SK-N-MC (cell line): ENCODE measurements at regions not wholly inside any gene's neighbourhood (a gene's known extent, or its start where the extent isn't known, plus 50 kb on each side); places are given as distances from the start of the nearest gene placed in this dataset.

Experiments
- DNase-seq: peaks from one replicate; pipeline ENCODE4 v3.0.0-alpha.2; 2011; ENCODE audit warnings: low read depth, low spot score
- H3K27ac ChIP-seq: fragments of 200-600 bp; sonication (generic); 2 replicates; pipeline ENCODE4 v1.5.1; 2016; ENCODE audit warnings: mixed run types
- H3K36me3 ChIP-seq: fragments of 200-600 bp; sonication (generic); 2 replicates; pipeline ENCODE4 v1.6.1; 2017; ENCODE audit warnings: antibody characterized with exemption, low read length, mixed read lengths; ENCODE audit not compliant: insufficient read depth
- H3K4me3 ChIP-seq: fragments of 200-600 bp; sonication (generic); 2 replicates; pipeline ENCODE4 v1.5.1; 2016
- H3K9ac ChIP-seq: fragments of 200-600 bp; sonication (generic); 2 replicates; pipeline ENCODE4 v1.8.0; 2017; ENCODE audit warnings: mixed run types, mixed read lengths; ENCODE audit not compliant: insufficient read length
- H3K9me3 ChIP-seq: fragments of 200-600 bp; sonication (generic); 2 replicates; pipeline ENCODE4 v1.6.1; 2017; ENCODE audit warnings: low read depth, mild to moderate bottlenecking, antibody characterized with exemption, low read length, moderate library complexity, mixed read lengths
- EZH2 ChIP-seq: fragments of 200-600 bp; sonication (generic); IDR thresholded peaks from one replicate; pipeline ENCODE4 v1.6.1; 2017; ENCODE audit warnings: antibody characterized with exemption
- FOXP2 ChIP-seq: optimal IDR thresholded peaks from 2 replicates; pipeline ENCODE3; 2011; ENCODE audit warnings: mild to moderate bottlenecking, moderate library complexity; ENCODE audit not compliant: insufficient read depth; ENCODE audit errors: extremely low read length, control extremely low read depth
- POLR2AphosphoS5 ChIP-seq: IDR thresholded peaks from 2 replicates; pipeline ENCODE4 v1.6.1; 2012; ENCODE audit warnings: mild to moderate bottlenecking, low read depth, low read length, borderline replicate concordance

DNA sequence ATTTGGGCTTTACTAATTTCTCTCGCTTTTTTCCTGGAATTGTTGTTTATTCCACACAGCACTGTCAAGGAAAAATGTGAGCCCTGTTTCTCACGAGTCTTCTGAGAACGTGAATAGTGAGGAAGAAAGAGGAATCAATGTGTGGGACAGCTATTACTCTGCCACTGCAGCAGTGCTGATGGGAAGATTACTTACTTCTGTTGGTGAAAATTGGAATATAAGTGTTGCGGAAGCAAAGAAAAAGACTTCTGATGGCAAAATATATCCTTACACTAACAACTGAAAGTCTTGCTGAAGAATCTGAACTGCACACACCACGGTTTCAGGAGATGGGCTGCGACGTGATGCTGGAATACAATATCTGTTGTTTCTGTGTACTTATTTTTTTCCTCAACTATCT, 884.2 kb downstream of the AACS start:
- Histone ChIP-seq H3K4me3 (no peak overlapping the region), H3K27ac (no peak overlapping the region), H3K36me3 (no peaks in the 10 kb centered on the region), H3K9ac (no peak overlapping the region), H3K9me3 (no peaks in the 10 kb centered on the region)
- DNase-seq = no peak
- no peak for TF ChIP-seq POLR2AphosphoS5

DNA sequence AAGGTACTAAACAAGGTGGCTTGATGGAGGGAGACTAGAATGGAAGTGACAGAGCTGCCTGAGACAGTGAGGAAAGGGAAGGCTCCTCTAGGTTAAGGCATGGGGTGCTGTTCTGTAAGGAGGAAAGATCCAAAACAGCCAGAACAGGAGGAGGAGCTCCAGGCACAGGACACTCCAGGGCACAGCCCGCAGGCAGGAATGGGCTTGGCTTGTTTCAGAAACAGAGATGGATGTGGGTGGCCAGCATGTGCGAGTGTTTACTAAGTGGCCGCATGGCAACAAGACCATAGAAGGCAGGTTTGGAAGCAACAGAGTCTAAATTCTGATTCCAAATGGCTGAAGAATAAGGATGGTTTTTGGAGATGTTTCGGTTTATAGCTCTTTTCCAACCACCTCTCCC, 889.1 kb downstream of the AACS start:
- DNase-seq = no peak
- Histone ChIP-seq H3K36me3 (no peaks in the 10 kb centered on the region), H3K27ac (no peak overlapping the region), H3K9me3 (no peaks in the 10 kb centered on the region), H3K9ac (no peak overlapping the region), H3K4me3 (no peak overlapping the region)
- TF ChIP-seq POLR2AphosphoS5 (no peak), EZH2 (no peak), FOXP2 (no peak)

DNA sequence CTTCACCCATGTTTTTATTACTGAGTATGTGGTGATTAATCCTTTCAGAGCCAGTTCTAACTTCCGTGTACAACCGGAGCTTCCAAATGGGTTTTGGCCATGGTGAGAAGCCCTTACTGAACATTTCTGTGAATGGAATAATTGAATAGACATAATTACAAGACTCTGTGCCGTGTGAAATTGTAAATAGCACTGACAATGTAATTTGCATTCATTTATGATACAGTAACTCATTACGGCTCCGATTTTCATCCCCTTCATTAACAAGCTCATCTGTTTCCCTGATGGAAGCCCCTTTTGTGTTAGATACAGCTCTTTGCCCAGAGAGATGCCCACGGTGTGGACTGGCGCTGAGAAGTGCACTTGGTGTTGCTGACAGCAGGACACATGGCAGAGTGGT, 891.0 kb downstream of the AACS start:
- no peaks in the 10 kb centered on the region for H3K9me3 ChIP-seq
- no peaks in the 10 kb centered on the region; the same call in 1 of the 2 replicates for H3K36me3 ChIP-seq
- no peak for DNase-seq
- no peak overlapping the region for H3K4me3 ChIP-seq
- no peak overlapping the region for H3K9ac ChIP-seq
- TF ChIP-seq EZH2 (no peak), FOXP2 (no peak), POLR2AphosphoS5 (no peak)
- no peak overlapping the region for H3K27ac ChIP-seq

DNA sequence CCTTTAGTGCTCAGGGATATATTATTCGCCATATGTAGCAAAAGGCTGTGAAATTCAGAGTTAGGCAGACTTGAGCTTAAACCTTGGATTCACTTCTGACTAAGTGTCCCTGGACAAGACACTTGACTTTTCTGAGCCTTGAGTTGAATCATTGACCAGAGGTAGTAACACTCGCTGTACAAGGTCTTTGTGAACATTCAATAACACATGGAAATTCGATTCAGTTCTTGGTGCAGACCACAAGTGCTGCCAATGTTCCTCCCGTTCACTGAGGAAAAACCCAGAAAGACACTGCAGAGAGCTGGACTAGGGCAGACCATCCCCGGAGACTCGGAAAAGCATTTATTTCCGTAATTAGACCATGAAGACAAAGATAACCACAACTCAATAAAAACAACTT, 901.4 kb downstream of the AACS start:
- Histone ChIP-seq H3K9me3 (no peaks in the 10 kb centered on the region), H3K9ac (no peak overlapping the region)
- no peak for TF ChIP-seq POLR2AphosphoS5
- TF ChIP-seq FOXP2 = no peak
- no peak for TF ChIP-seq EZH2

GRCh38 chr12:125968413-125968812, 903.2 kb downstream of the AACS start:
- DNase-seq = no peak
- no peak for TF ChIP-seq EZH2
- no peak for TF ChIP-seq FOXP2
- no peak for TF ChIP-seq POLR2AphosphoS5
- no peak overlapping the region for H3K9ac ChIP-seq
- H3K27ac ChIP-seq = peak overlapping the region; percentile 28; the same call in 1 of the 2 replicates
- no peaks in the 10 kb centered on the region for H3K36me3 ChIP-seq
- H3K4me3 ChIP-seq = no peak overlapping the region
- no peaks in the 10 kb centered on the region for H3K9me3 ChIP-seq

More for the DNA sequence above, 901.4 kb downstream of the AACS start:
- H3K27ac ChIP-seq = peak overlapping the region; percentile 28; the same call in 1 of the 2 replicates
- DNase-seq = no peak
- H3K4me3 ChIP-seq = no peak overlapping the region
- H3K36me3 ChIP-seq = no peaks in the 10 kb centered on the region

GRCh38 chr12:125971981-125972380, 906.7 kb downstream of the AACS start:
- Histone ChIP-seq H3K9ac (peak overlapping the region; percentile 92), H3K9me3 (no peaks in the 10 kb centered on the region; the same call in 1 of the 2 replicates), H3K36me3 (no peaks in the 10 kb centered on the region), H3K27ac (peak overlapping the region; percentile 100), H3K4me3 (peak overlapping the region; percentile 72)
- DNase-seq = peak; percentile 67
- TF ChIP-seq POLR2AphosphoS5 = no peak; the same call in 1 of the 2 replicates
- TF ChIP-seq EZH2 = no peak
- TF ChIP-seq FOXP2 = no peak

DNA sequence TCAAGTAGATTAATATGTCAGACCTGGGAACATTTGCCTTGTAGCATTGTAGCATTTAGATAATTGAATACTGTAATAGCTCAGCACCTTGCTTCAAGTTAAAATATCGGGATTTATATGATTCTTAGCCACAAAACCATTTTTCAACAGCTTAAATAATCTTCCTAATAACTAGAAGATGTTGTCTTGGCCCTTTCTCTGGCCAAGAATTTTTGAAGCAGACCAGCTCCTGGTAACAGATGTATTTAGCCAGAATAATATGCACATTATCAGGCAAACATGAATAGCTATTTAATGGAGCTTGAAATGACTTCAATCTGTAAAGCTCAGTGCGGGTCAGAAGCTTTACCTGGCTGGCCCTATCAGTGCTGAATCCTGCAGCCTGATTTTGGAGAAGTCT, 913.1 kb downstream of the AACS start:
- Histone ChIP-seq H3K27ac (no peak overlapping the region), H3K36me3 (no peaks in the 10 kb centered on the region), H3K4me3 (no peak overlapping the region), H3K9ac (no peak overlapping the region), H3K9me3 (peaks cover 5% of the 10 kb centered on the region; the same call in 1 of the 2 replicates)
- no peak for TF ChIP-seq FOXP2
- no peak for TF ChIP-seq EZH2
- TF ChIP-seq POLR2AphosphoS5 = no peak
- no peak for DNase-seq

DNA sequence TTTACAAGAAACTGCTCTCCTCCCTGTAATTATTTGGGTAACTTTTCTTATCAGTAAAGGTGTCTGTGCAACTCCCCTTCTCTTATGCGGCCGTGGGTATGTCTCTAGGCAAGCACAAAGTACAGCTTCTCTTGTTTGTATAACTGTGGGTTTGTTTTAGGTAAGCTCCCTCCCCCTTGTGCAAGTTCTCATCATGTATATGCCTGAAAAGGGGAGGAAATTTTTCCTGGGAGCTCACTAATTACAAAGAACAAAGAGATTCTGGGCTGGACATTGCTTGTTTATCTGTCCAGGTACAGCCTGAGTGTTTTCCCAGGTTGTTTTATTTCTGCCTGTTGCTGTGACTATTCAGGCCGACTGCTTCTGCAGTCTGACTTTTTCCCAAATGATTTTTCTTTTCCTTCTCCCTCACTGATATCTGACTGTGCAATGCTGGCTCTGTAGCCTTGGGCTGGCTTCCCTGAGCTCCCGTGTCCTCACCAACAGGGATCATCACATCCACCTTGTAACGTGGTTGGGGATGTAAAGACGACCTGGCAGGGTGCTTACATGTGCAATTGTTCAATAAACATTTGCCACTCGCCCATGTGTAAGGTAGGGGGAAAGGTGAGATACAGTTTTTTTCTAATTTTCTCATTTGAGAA, 916.5 kb downstream of the AACS start:
- no peak for TF ChIP-seq EZH2
- no peak for TF ChIP-seq FOXP2
- no peak for TF ChIP-seq POLR2AphosphoS5
- Histone ChIP-seq H3K27ac (peak overlapping the region; percentile 40; the same call in 1 of the 2 replicates), H3K9me3 (peaks cover 5% of the 10 kb centered on the region; the same call in 1 of the 2 replicates), H3K9ac (no peak overlapping the region), H3K36me3 (no peaks in the 10 kb centered on the region), H3K4me3 (peak overlapping the region; percentile 99; the same call in 1 of the 2 replicates)
- DNase-seq = no peak

GRCh38 chr12:125983094-125983783, 918.0 kb downstream of the AACS start:
- H3K9ac ChIP-seq = peak overlapping the region; percentile 90
- TF ChIP-seq POLR2AphosphoS5 (peak; percentile 32), EZH2 (no peak), FOXP2 (peak; percentile 40)

More at GRCh38 chr12:125983094-125983783, 918.0 kb downstream of the AACS start:
- no peaks in the 10 kb centered on the region for H3K36me3 ChIP-seq
- peaks cover 5% of the 10 kb centered on the region; the same call in 1 of the 2 replicates for H3K9me3 ChIP-seq
- H3K27ac ChIP-seq = peak overlapping the region; percentile 84; the same call in 1 of the 2 replicates
- DNase-seq = peak; percentile 48
- H3K4me3 ChIP-seq = peak overlapping the region; percentile 99
